Amniotic epithelial cell (primary cell): ENCODE measurements at regions not wholly inside any gene's neighbourhood (a gene's known extent, or its start where the extent isn't known, plus 50 kb on each side); places are given as distances from the start of the nearest gene placed in this dataset.

Experiments used
- DNase-seq: peaks from one replicate; pipeline ENCODE4 v3.0.0-alpha.2; 2010; ENCODE audit warnings: low read depth

DNA sequence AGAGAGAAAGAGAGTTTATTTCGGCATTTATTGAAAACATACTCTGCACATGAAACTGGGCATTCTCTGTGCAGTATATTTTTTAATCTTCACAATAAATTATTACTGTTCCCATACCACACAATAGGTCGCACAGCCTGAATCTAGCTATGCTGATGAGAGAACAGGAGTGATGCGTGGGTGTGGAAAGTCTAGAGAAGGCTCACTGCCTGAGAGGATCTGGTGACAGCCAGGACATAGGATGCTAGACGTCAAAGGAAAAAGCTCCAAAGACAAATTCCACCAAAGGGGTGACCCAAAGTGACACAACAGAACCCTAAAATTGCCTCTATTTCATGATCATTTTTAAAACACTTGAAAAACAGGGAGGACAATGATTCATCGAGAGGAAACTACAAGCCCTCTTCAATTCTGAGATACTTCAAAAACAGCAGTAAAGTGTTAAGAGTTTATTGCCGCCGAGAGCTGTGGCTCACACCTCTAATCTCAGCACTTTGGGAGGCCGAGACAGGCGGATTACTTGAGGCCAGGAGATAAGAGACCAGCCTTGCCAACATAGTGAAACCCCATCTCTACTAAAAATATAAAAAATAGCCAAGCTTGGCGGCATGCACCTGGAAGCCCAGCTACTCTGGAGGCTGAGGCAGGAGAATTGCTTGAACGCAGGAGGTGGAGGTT, 189.6 kb upstream of the NBEA start:
- DNase-seq = no peak

GRCh38 chr13:34756136-34756535, 185.9 kb upstream of the NBEA start:
- DNase-seq = no peak

- DNase-seq = no peak
Measured at GRCh38 chr13:34756572-34756971, 185.5 kb upstream of the NBEA start.

DNA sequence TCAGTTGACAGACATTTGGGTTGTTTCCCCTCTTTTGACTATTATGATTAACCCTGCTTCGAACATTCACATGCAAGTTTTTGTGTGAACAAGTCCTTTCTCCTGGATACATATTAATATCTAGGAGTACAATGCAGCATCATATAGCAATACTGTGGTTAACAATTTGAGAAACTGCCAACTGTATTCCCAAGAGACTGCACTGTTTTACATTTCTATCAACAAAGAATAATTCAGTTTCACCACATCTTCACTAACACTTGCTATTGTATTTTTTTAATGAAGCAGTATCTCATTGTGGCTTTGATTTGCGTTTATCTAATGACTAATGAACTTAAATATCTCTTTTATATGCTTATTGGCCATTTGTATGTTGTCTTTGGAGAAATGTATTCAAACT, 184.6 kb upstream of the NBEA start:
- DNase-seq = no peak

GRCh38 chr13:34758628-34759027, 183.4 kb upstream of the NBEA start:
- no peak for DNase-seq

GRCh38 chr13:34762312-34762711, 179.8 kb upstream of the NBEA start:
- DNase-seq = peak; percentile 70

DNA sequence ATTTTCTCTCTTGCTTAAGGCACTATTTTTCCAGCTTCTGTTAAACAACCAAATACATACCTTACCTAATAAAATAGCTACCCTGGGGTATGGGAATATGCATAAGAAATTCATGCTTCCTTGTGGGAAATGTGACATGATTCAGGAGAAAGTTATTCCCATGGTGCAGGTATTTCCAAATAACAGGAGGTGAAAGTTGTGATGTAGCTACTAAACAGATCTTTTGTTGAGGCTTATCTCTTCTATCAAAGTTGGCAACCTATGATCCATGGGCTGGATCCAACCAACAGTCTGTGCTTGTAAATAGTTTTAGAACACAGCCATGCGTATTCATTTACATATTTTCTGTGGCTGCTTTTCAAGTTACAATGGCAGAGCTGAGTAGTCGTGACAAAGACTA, 177.8 kb upstream of the NBEA start:
- DNase-seq = no peak

GRCh38 chr13:34765446-34766180, 176.5 kb upstream of the NBEA start:
- DNase-seq = no peak

GRCh38 chr13:34767778-34768177, 174.3 kb upstream of the NBEA start:
- DNase-seq = no peak

DNA sequence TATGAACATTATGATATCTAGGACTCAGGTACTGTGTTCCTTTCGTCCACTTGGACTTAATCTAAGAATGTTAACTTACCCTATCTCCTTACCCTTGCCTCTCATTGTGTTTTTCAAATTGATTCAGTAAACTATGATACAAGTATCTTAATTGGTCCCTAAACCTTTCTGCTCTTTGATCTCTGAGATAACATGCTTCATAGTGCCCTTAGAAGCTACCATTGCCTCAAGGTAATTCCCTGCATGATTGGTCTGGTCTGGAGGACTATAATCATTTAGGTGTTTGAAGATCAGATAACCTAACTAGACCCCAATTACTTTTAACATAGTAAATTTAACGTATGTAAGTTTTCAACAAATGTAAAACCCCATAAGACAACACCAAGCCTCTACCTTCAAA, 169.9 kb upstream of the NBEA start:
- no peak for DNase-seq

DNA sequence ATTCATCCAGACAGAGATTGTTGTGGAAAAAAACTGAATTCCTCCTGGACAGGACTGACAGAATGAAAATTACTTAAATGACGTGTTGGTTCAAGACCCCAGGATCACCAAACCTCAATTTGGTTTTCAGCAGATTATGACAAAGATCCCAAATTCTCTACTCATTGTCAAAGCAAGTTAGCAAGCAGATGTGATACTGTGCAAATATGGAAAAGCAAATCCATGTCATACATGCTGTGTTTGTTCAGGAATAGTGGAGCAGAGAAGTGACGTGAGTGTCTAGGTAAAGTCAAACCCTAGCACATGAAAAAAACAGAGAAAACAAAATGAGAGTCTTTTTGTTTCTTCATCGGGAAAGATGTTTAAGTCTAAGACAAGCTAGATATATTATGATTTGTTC, 169.2 kb upstream of the NBEA start:
- DNase-seq = no peak

DNA sequence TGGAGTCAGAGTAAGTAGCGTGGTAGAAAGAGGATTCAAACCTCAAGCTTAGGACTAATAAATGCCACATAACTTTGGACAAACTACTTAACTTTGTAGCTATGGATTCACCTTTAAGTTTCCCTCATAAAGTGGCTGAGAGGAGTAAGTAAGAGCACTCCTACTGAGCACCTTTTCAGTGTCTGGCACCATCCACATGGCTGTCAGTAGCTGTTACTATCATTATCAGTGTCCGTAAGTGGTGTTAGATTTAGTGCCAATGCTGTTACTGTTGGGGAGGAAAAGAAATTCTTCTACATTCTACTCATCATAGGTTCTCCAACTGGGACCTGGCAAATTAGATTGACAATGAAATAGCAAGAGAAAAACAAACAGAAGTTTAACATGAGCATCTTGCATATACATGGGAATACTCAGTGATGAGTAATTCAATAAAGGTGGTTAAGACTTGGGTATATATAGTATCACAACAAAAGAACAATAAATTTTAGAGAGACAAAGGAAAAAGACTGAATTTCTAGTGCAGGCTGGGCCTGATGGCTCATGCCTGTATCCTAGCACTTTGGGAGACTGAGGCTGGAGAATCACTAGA, 165.6 kb upstream of the NBEA start:
- DNase-seq = no peak

DNA sequence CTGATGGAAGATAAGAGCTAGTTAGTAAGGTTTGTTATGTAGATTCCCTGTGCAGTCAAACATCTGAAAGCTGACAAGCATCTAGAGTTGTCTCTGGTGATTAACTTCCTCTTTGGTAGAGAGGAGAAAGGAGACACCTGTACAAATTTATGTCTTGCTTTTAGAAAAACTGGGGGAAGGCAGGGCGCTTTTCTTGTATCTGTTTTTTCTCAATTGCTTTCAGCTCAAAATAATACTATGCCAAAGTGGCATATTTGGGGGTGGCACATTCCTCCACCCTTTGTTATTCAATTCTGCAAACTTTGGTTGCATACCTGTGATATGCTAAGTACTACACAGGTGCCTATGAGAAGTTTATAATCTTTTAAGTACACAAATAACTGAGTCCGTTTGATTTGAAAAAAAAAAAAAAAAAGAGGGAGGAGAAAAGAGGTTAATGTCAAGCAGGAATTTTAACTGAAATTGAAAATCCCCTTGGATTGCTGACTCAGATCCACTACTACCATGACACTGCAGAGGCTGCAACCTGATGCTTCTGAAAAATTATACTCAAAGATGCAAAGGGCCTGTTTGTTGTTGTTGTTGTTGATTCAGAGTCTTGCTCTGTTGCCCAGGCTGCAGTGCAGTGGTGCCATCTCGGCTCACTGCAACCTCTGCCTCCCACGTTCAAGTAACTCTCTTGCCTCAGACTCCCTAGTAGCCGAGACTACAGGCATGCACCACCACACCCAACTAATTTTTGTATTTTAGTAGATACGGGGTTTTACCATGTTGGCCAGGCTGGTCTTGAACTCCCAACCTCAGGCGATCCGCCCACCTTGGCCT, 164.8 kb upstream of the NBEA start:
- DNase-seq = no peak

DNA sequence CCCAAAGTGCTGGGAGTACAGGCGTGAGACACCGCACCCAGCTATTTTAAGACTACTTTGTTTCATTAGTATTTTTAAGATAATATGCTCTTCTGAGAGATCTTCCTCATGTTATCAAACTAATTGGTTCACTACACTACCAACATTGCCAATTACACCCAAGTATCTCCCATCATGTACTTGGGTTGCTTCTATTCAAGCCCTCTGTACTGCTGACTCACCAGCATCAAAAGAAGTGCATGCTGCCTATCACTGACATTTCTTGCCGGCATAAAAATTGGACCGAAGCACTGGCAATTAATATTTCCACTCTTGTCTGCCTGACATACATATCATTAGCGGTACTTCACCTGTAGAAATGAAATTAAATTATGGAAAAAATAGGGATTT, 164.2 kb upstream of the NBEA start:
- DNase-seq = no peak

DNA sequence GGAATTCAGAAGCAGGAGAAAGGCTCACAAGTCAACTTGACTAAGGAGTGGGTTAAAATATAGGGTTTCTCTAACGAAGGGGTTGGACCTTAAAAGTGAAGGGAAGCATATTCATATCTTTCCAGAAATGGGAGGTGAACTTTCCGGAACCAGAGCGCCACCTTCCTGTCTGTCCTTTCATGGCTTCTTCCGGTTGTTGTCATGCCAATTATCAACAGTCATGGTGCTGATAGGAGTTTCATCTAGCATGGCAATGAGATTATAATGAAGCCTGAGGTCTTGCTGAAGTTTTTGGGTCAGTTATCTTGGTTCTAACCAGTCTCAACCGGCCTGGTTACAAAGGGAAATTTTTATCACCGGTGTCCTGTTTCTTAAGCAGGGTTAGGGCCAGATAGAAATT, 162.9 kb upstream of the NBEA start:
- DNase-seq = peak; percentile 9

GRCh38 chr13:34793301-34793700, 148.8 kb upstream of the NBEA start:
- DNase-seq = no peak

DNA sequence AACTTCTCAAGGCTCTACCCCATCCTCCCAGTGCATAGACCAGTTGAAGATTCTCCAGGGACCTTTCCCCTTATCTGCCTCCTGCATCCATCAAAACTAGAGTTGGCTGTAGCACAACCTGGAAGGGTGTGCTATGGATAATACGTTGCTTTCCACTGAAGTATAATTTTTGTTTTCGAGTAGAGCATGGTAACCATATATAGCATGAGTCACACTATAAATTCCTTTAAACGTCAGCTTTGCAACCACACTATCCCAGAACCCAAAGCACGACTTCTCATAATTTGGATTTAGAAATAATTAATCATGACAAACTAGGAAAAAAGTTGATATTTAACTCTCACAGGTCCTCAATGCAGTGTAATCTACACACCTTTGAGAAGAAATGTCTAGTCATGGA, 138.3 kb upstream of the NBEA start:
- no peak for DNase-seq

- DNase-seq = no peak
Measured at GRCh38 chr13:34805347-34805746, 136.7 kb upstream of the NBEA start.

DNA sequence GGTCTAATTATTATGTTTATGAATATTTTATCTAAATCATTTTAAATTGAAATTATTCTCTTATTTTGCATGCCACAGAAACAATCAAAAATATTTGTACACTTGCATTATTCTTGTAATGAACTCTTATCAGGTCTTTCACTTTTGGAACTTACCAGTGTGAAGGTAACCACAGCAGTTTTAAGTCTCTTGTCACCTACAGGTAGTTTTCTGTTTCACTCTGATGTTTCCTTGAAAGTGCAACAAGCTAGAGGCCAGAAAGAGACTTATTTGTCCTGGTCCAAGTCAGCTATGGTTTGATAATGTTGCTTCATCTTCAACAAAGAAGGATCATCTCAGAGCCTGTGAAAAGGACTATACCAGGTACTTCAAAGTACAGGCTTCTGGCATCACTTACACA, 133.4 kb upstream of the NBEA start:
- DNase-seq = no peak

GRCh38 chr13:34810996-34811395, 131.1 kb upstream of the NBEA start:
- no peak for DNase-seq

DNA sequence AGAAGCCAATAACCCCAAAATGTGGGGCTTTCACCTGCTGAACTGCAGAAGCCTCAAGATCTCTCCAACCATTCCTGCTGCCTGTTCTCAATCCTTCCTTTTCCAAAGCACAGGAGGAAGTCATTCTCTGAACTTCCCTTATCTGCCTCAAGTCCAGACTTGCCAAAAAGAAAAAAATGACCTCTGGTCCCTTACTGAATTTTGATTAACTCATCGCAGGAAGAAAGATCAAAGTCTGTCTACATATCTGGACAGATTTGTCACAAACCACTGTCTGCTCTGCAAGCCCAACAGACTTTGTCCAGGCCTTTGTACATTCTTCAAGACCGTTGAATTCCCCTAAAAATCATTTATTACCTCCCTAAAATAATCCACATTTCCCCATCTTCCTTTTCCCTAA, 126.5 kb upstream of the NBEA start:
- DNase-seq = no peak

GRCh38 chr13:34816245-34816884, 125.7 kb upstream of the NBEA start:
- DNase-seq = no peak
